SJSA1 (cell line): ENCODE measurements at regions not wholly inside any gene's neighbourhood (a gene's known extent, or its start where the extent isn't known, plus 50 kb on each side); places are given as distances from the start of the nearest gene placed in this dataset.

Experiments
- DNase-seq, 2 experiments: peaks; one replicate each; pipeline ENCODE4 v3.0.0-alpha.2; 2015 to 2020; ENCODE audit warnings: low spot score in 2 of 2, low read depth in 1 of 2
- H3K27ac ChIP-seq: fragments of 250-450 bp; sonication (Bioruptor Pico); 2 replicates; pipeline ENCODE4 v1.5.1; 2020; ENCODE audit warnings: mild to moderate bottlenecking, moderate library complexity
- H3K27me3 ChIP-seq: fragments of 250-450 bp; sonication (Bioruptor Pico); replicated peaks from 2 replicates; pipeline ENCODE4 v1.5.1; 2020; ENCODE audit warnings: mild to moderate bottlenecking, moderate library complexity
- H3K36me3 ChIP-seq: fragments of 250-450 bp; sonication (Bioruptor Pico); 2 replicates; pipeline ENCODE4 v1.5.1; 2020; ENCODE audit warnings: mild to moderate bottlenecking
- H3K4me1 ChIP-seq: fragments of 250-450 bp; sonication (Bioruptor Pico); replicated peaks from 2 replicates; pipeline ENCODE4 v1.6.1; 2021; ENCODE audit warnings: mild to moderate bottlenecking
- H3K4me3 ChIP-seq: fragments of 250-450 bp; sonication (Bioruptor Pico); 2 replicates; pipeline ENCODE4 v1.5.1; 2020; ENCODE audit warnings: mild to moderate bottlenecking
- H3K9me3 ChIP-seq: fragments of 250-450 bp; sonication (Bioruptor Pico); replicated peaks from 2 replicates; pipeline ENCODE4 v1.5.1; 2020; ENCODE audit warnings: mild to moderate bottlenecking

DNA sequence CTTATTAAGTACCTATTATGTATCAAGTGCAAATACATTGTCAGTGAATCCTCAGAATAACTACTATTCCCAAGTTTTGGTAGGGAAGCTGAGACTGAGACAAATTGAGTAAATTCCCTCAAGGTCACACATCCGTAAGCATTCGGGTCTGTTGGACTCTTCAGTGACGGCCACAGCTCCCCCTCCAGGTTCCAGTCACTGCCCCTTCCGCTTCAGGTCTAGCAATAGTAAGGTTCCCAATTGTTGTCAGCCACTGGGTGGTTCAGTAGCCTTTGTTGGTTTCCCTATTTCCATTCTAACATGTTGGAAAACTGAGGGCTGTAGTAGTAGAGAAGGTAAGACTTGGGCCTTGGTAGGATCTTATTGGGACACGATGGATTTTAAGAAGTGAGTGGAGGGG, 54.9 kb upstream of the TNRC6B start:
- no peak for DNase-seq
- no peaks in the 10 kb centered on the region for H3K9me3 ChIP-seq
- H3K27me3 ChIP-seq = no peaks in the 10 kb centered on the region
- H3K27ac ChIP-seq = no peak overlapping the region
- no peak overlapping the region for H3K4me3 ChIP-seq
- no peaks in the 10 kb centered on the region for H3K4me1 ChIP-seq
- H3K36me3 ChIP-seq = no peaks in the 10 kb centered on the region

DNA sequence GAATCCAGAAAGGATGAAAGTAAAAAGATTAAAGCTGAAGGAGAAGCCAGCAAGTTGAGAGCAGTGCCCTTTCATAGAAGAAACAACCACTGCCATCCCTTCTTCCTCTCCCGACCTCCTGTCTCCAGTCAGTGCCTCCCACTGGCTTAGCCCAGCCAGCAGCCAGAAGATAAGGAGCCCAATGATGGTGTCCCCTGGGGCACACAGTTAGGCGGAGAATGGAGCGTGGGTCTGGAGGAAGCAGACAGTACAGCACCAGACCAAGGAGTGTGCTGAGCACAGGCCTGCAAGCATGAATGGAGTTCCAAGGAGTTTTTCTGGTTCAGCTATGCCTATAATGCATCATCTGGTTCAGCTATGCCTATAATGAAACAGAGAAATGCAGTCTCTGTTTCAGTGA, 54.3 kb upstream of the TNRC6B start:
- no peak overlapping the region for H3K27ac ChIP-seq
- H3K9me3 ChIP-seq = no peaks in the 10 kb centered on the region
- DNase-seq = no peak
- H3K4me3 ChIP-seq = no peak overlapping the region
- H3K4me1 ChIP-seq = no peaks in the 10 kb centered on the region
- H3K36me3 ChIP-seq = no peaks in the 10 kb centered on the region
- no peaks in the 10 kb centered on the region for H3K27me3 ChIP-seq
